ENCODE measurements at regions not wholly inside any gene's neighbourhood (a gene's known extent, or its start where the extent isn't known, plus 50 kb on each side); places are given as distances from the start of the nearest gene placed in this dataset.

DNA sequence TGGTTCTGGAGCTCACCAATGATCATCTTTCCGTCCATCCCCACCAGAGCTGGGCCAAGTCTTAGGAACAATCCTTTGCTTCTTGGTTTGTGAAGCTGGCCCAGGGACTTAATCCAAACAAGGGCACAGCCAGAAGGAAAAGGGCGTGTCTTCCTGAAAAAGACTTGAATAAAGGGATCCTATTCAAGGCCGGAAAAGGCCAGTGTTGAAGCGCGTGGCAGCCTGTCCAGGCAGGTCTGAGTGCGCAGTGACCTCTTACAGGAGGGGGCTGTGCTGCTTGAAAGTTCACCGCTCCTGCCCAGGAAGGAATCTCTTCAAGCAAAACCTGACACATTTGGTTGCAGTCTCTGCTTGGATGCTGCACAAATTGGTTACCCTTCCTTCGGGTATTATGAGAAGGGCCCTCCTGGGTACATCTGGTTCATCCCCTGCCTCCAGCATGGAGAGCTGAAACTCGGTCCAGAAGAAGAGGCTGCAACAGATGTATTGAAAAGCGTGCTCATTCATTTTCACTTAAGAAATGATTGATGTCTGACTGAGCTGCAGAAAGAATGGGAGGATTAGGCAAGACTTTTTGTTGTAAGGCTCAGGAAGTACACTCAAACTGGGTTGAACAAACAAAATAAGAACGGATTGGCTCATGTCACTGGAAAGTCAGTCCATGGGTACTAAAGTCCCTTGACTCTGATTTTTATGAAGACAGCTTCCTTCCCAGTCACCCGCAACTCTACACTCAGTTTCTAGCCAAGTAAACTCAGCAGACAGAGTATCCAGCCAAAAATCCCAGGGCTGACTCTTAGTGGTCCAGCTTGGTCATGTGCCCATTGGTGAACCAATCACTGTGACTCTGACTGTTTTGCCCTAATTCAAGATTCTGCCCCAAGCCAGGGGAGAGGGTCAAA lies 136.3 kb downstream of the TFAP2C start:
- no peaks in the 10 kb centered on the region for H3K9me2 ChIP-seq (ENCODE audit: insufficient read depth, low read length)
- no peak overlapping the region for H3K27ac ChIP-seq (ENCODE audit: low read depth, low read length, poor library complexity, severe bottlenecking)
- no peaks in the 10 kb centered on the region for H3K36me3 ChIP-seq (ENCODE audit: insufficient read depth, low read length)
- no peak overlapping the region for H3K4me3 ChIP-seq (ENCODE audit: low read depth, low read length, poor library complexity, severe bottlenecking)
- ChIA-PET POLR2A (interaction anchor here (0.7 to 0.8 kb wide), 3 partner anchors 135 to 255 kb away, joined by 3 to 7 read pairs (median 4); no protein-coding TSS in a partner anchor), CTCF (ENCODE audit: unreplicated experiment) (no interaction called here)
- intact Hi-C loops (cut with micrococcal nuclease; ENCODE audit: unreplicated experiment), result no loop called here
- no peak overlapping the region for H2AFZ ChIP-seq (ENCODE audit: low read length)
- DNase-seq (ENCODE audit: low spot score), result no peak
- TF ChIP-seq EZH2phosphoT487 (IDR thresholded peaks at IDR 0.05; ENCODE audit: borderline replicate concordance, low read depth, low read length), result no peak
- TF ChIP-seq, protein P1, sequence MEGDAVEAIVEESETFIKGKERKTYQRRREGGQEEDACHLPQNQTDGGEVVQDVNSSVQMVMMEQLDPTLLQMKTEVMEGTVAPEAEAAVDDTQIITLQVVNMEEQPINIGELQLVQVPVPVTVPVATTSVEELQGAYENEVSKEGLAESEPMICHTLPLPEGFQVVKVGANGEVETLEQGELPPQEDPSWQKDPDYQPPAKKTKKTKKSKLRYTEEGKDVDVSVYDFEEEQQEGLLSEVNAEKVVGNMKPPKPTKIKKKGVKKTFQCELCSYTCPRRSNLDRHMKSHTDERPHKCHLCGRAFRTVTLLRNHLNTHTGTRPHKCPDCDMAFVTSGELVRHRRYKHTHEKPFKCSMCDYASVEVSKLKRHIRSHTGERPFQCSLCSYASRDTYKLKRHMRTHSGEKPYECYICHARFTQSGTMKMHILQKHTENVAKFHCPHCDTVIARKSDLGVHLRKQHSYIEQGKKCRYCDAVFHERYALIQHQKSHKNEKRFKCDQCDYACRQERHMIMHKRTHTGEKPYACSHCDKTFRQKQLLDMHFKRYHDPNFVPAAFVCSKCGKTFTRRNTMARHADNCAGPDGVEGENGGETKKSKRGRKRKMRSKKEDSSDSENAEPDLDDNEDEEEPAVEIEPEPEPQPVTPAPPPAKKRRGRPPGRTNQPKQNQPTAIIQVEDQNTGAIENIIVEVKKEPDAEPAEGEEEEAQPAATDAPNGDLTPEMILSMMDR (conservative IDR thresholded peaks at IDR 0.05; ENCODE audit: low read length), result no peak
- no peaks in the 10 kb centered on the region for H3K9me3 ChIP-seq (ENCODE audit: low read length)
- H3K79me2 ChIP-seq (ENCODE audit: insufficient read depth, low read depth, low read length), result no peaks in the 10 kb centered on the region
- no TSS peak for BruUV-seq (replicated peaks)
- no peaks in the 10 kb centered on the region for H3K4me1 ChIP-seq (ENCODE audit: insufficient read depth, low read length, poor library complexity, severe bottlenecking)
- H4K20me1 ChIP-seq (ENCODE audit: insufficient read depth, low read length), result no peaks in the 10 kb centered on the region
- no peak overlapping the region for H3K4me2 ChIP-seq (ENCODE audit: low read length)

DNA sequence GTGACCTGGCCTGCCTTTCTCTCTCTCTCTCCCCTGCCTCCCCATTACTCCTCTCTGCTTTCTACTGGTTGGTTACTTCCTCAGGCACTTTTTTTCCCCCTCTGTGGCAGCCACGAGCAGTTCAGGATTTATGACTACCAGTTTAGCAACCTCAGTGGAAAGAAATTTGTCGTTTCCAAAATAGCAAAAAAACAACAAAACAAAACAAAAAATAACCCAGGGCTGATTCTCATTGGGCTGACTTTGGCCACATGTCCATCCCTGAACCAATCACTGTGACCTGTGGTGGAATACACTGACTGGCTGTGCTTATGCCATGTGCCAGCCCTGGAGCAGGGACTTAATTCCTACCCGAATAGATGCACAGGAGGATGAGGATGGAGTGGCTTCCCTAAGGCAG lies 137.4 kb downstream of the TFAP2C start:
- intact Hi-C loops (cut with micrococcal nuclease; ENCODE audit: unreplicated experiment), result no loop called here
- no TSS peak for BruUV-seq (replicated peaks)
- no peaks in the 10 kb centered on the region for H3K9me2 ChIP-seq (ENCODE audit: insufficient read depth, low read length)
- no peak overlapping the region for H3K4me2 ChIP-seq (ENCODE audit: low read length)
- no peak overlapping the region for H3K27ac ChIP-seq (ENCODE audit: low read depth, low read length, poor library complexity, severe bottlenecking)
- no peak for DNase-seq (ENCODE audit: low spot score)
- TF ChIP-seq EZH2phosphoT487 (IDR thresholded peaks at IDR 0.05; ENCODE audit: borderline replicate concordance, low read depth, low read length), result no peak
- TF ChIP-seq, protein P1 (conservative IDR thresholded peaks at IDR 0.05; ENCODE audit: low read length), result no peak
- no peaks in the 10 kb centered on the region for H3K36me3 ChIP-seq (ENCODE audit: insufficient read depth, low read length)
- ChIA-PET POLR2A (interaction anchor here (0.6 kb wide), 1 partner anchor 19 kb away, joined by 3 read pairs; no protein-coding TSS in a partner anchor), CTCF (ENCODE audit: unreplicated experiment) (no interaction called here)
- H3K4me1 ChIP-seq (ENCODE audit: insufficient read depth, low read length, poor library complexity, severe bottlenecking), result no peaks in the 10 kb centered on the region
- no peaks in the 10 kb centered on the region for H3K79me2 ChIP-seq (ENCODE audit: insufficient read depth, low read depth, low read length)
- H3K9me3 ChIP-seq (ENCODE audit: low read length), result no peaks in the 10 kb centered on the region
- H3K4me3 ChIP-seq (ENCODE audit: low read depth, low read length, poor library complexity, severe bottlenecking), result no peak overlapping the region
- H2AFZ ChIP-seq (ENCODE audit: low read length), result no peak overlapping the region
- no peaks in the 10 kb centered on the region for H4K20me1 ChIP-seq (ENCODE audit: insufficient read depth, low read length)

All from OCI-LY7 (cell line).